ENCODE measurements at regions not wholly inside any gene's neighbourhood (a gene's known extent, or its start where the extent isn't known, plus 50 kb on each side); places are given as distances from the start of the nearest gene placed in this dataset.

DNA sequence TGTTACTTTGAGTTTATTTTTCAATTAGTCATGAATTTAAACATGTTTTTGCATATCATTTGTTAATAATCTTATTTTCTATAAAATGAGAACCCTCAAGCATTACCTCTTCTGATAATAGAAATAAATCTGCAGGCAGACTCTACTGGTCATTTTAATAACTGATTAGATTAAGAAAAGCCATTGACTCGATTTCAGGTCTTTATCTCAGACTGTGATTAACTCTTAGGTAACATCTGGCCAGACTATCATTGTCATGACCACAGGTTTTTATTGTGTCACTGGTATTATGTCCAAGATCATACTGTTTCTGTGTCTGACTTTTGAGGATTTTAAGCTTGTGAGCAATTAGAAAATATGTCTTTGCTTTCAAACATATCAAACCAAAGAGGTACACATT, 83.6 kb upstream of the SLC13A1 start:
- DNase-seq (ENCODE audit: low read depth, low spot score): no peak
- H3K27me3 ChIP-seq (ENCODE audit: control insufficient read depth in 2 of 2, insufficient read depth in 2 of 2, low read length in 2 of 2): no peaks in the 10 kb centered on the region
- POLR2A ChIA-PET: no interaction called here
- H3K9ac ChIP-seq (replicated peaks; ENCODE audit: extremely low read depth, insufficient read depth, low read length): no peak overlapping the region
- H3K79me2 ChIP-seq (ENCODE audit: control insufficient read depth, insufficient read depth, low read length): no peaks in the 10 kb centered on the region
- CTCF ChIA-PET: no interaction called here
- H3K4me2 ChIP-seq (ENCODE audit: insufficient read depth, low read length): no peak overlapping the region
- no peaks in the 10 kb centered on the region for H3K9me1 ChIP-seq (replicated peaks; ENCODE audit: control insufficient read depth, extremely low read depth, insufficient read depth, low read length)
- H3K4me1 ChIP-seq (ENCODE audit: control insufficient read depth, extremely low read depth, insufficient read depth, low read length): no peaks in the 10 kb centered on the region
- H3K4me3 ChIP-seq (replicated peaks in 1 of 3; ENCODE audit: insufficient read depth in 1 of 3, low read depth in 1 of 3, low read length in 3 of 3): no peak overlapping the region
- no peaks in the 10 kb centered on the region for H3K9me3 ChIP-seq (replicated peaks; ENCODE audit: control insufficient read depth, insufficient read depth, low read length)
- dilution Hi-C loops (cut with MboI; ENCODE audit: extremely low pct_ligation_motif_present, low sequenced_read_pairs) (no loop called here), intact Hi-C loops (cut with micrococcal nuclease) (no loop called here)
- no TSS peak for BruUV-seq (replicated peaks)
- H3K27ac ChIP-seq (ENCODE audit: insufficient read depth, low read depth, low read length): no peak overlapping the region
- no peaks in the 10 kb centered on the region for H4K20me1 ChIP-seq (replicated peaks; ENCODE audit: control insufficient read depth, extremely low read depth, insufficient read depth, low read length)
- H2AFZ ChIP-seq (ENCODE audit: low read depth, low read length): no peak overlapping the region
- no peaks in the 10 kb centered on the region for H3K36me3 ChIP-seq (ENCODE audit: control insufficient read depth in 2 of 2, extremely low read depth in 1 of 2, insufficient read depth in 2 of 2, low read length in 2 of 2)
- no peak for FAIRE-seq
- TF ChIP-seq EZH2 (IDR thresholded peaks at IDR 0.05; ENCODE audit: borderline replicate concordance, low read depth, low read length, severe bottlenecking) (no peak), POLR2A (IDR thresholded peaks at IDR 0.05; ENCODE audit: low read depth, low read length) (no peak), JUN (IDR thresholded peaks at IDR 0.05; ENCODE audit: borderline replicate concordance, insufficient read depth, insufficient read length, low read depth) (no peak), GATA2 (IDR thresholded peaks at IDR 0.05; ENCODE audit: insufficient read depth, insufficient read length, low read depth, low read length) (no peak), POLR2AphosphoS5 (IDR thresholded peaks at IDR 0.05; ENCODE audit: insufficient read depth, low read depth, low read length) (no peak), FOS (IDR thresholded peaks at IDR 0.05; ENCODE audit: borderline replicate concordance, insufficient read depth, low read length) (no peak), MYC (IDR thresholded peaks at IDR 0.05; ENCODE audit: low read depth, low read length) (no peak)
- TF ChIP-seq, protein P1, sequence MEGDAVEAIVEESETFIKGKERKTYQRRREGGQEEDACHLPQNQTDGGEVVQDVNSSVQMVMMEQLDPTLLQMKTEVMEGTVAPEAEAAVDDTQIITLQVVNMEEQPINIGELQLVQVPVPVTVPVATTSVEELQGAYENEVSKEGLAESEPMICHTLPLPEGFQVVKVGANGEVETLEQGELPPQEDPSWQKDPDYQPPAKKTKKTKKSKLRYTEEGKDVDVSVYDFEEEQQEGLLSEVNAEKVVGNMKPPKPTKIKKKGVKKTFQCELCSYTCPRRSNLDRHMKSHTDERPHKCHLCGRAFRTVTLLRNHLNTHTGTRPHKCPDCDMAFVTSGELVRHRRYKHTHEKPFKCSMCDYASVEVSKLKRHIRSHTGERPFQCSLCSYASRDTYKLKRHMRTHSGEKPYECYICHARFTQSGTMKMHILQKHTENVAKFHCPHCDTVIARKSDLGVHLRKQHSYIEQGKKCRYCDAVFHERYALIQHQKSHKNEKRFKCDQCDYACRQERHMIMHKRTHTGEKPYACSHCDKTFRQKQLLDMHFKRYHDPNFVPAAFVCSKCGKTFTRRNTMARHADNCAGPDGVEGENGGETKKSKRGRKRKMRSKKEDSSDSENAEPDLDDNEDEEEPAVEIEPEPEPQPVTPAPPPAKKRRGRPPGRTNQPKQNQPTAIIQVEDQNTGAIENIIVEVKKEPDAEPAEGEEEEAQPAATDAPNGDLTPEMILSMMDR (IDR thresholded peaks at IDR 0.05; ENCODE audit: extremely low read depth in 1 of 2, insufficient read depth in 1 of 2, low read depth in 1 of 2, low read length in 2 of 2): no peak
- TF ChIP-seq, protein P2, sequence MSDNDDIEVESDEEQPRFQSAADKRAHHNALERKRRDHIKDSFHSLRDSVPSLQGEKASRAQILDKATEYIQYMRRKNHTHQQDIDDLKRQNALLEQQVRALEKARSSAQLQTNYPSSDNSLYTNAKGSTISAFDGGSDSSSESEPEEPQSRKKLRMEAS (IDR thresholded peaks at IDR 0.05; ENCODE audit: insufficient read depth, insufficient read length): no peak

Measured in endothelial cell of umbilical vein (primary cell).